HEK293 (cell line): ENCODE measurements at regions not wholly inside any gene's neighbourhood (a gene's known extent, or its start where the extent isn't known, plus 50 kb on each side); places are given as distances from the start of the nearest gene placed in this dataset.

Experiments used
- CTCF ChIA-PET: fragments of 350-600 bp; formaldehyde crosslinking; extraction: SDS; loops from one replicate; lab custom pipeline; 2021; ENCODE audit warnings: antibody characterized with exemption; lab: Yijun Ruan, JAX
- POLR2A ChIA-PET: fragments of 300-600 bp; formaldehyde crosslinking; extraction: SDS; loops from one replicate; lab custom pipeline; 2020; ENCODE audit warnings: antibody characterized with exemption, inconsistent platforms; lab: Yijun Ruan, JAX
- H3K27ac ChIP-seq: fragments of 200-500 bp; sonication (Bioruptor generic); 2 replicates; pipeline ENCODE4 v1.5.1; 2014; ENCODE audit warnings: low read depth, low read length, control low read depth, inconsistent platforms; ENCODE audit errors: extremely low read depth
- H3K36me3 ChIP-seq, 2 experiments: fragments of 200-500 bp in 1 of 2; sonication (Bioruptor generic) in 1 of 2; 1 replicate in 1 of 2; 2 replicates in 1 of 2; pipeline ENCODE4 v1.5.1; 2014 to 2017; ENCODE audit warnings: inconsistent platforms in 2 of 2, low read length in 2 of 2; ENCODE audit not compliant: control insufficient read depth in 2 of 2, insufficient read depth in 1 of 2
- H3K4me1 ChIP-seq: fragments of 200-500 bp; sonication (Bioruptor generic); 2 replicates; pipeline ENCODE4 v1.5.1; 2014; ENCODE audit warnings: mild to moderate bottlenecking, low read length, inconsistent platforms; ENCODE audit not compliant: control insufficient read depth, insufficient read depth
- H3K4me3 ChIP-seq: 2 replicates; pipeline ENCODE4 v1.5.1; 2011; ENCODE audit warnings: low read depth, mild to moderate bottlenecking, control low read depth, low read length, moderate library complexity
- H3K9me3 ChIP-seq: fragments of 200-500 bp; sonication (Bioruptor generic); 2 replicates; pipeline ENCODE4 v1.5.1; 2014; ENCODE audit warnings: low read depth, low read length, inconsistent platforms; ENCODE audit not compliant: control insufficient read depth, insufficient read depth
- GLIS1 ChIP-seq: fragments of 450-650 bp; formaldehyde crosslinking; IDR thresholded peaks from 2 replicates; pipeline ENCODE4 v1.5.1; 2016; ENCODE audit warnings: missing biosample characterization, missing genetic modification characterization
- GLIS2 ChIP-seq: fragments of 450-650 bp; formaldehyde crosslinking; IDR thresholded peaks from 2 replicates; pipeline ENCODE4 v1.5.1; 2016; ENCODE audit warnings: missing biosample characterization, missing genetic modification characterization
- KLF8 ChIP-seq: fragments of 450-650 bp; formaldehyde crosslinking; IDR thresholded peaks from 2 replicates; pipeline ENCODE4 v1.5.1; 2016; ENCODE audit warnings: missing biosample characterization, missing genetic modification characterization
- MEIS1 ChIP-seq: sonication (generic); formaldehyde crosslinking; IDR thresholded peaks from 2 replicates; pipeline ENCODE4 v1.8.1; 2022; ENCODE audit warnings: missing genetic modification reagents, mild to moderate bottlenecking, borderline replicate concordance
- ZBTB1 ChIP-seq: fragments of 450-650 bp; formaldehyde crosslinking; IDR thresholded peaks from 2 replicates; pipeline ENCODE4 v1.5.1; 2016; ENCODE audit warnings: missing biosample characterization, missing genetic modification characterization
- ZNF121 ChIP-seq: fragments of 450-650 bp; formaldehyde crosslinking; IDR thresholded peaks from 2 replicates; pipeline ENCODE4 v1.5.1; 2016; ENCODE audit warnings: missing biosample characterization, missing genetic modification characterization
- ZNF140 ChIP-seq: fragments of 450-650 bp; formaldehyde crosslinking; IDR thresholded peaks from 2 replicates; pipeline ENCODE4 v1.5.1; 2016; ENCODE audit warnings: missing biosample characterization, missing genetic modification characterization
- ZNF16 ChIP-seq: fragments of 450-650 bp; formaldehyde crosslinking; IDR thresholded peaks from 2 replicates; pipeline ENCODE4 v1.5.1; 2016; ENCODE audit warnings: low read depth, missing biosample characterization, missing genetic modification characterization
- ZNF184 ChIP-seq: fragments of 450-650 bp; IDR thresholded peaks from 2 replicates; pipeline ENCODE4 v1.5.1; 2018; ENCODE audit warnings: missing biosample characterization, mild to moderate bottlenecking, missing genetic modification characterization
- ZNF19 ChIP-seq: fragments of 450-650 bp; formaldehyde crosslinking; IDR thresholded peaks from 2 replicates; pipeline ENCODE4; 2016; ENCODE audit warnings: missing biosample characterization, missing genetic modification characterization, low read depth
- ZNF324 ChIP-seq: fragments of 450-650 bp; formaldehyde crosslinking; IDR thresholded peaks from 2 replicates; pipeline ENCODE4 v1.5.1; 2016; ENCODE audit warnings: missing biosample characterization, missing genetic modification characterization
- ZNF560 ChIP-seq: fragments of 450-650 bp; formaldehyde crosslinking; IDR thresholded peaks from 2 replicates; pipeline ENCODE4 v1.5.1; 2017; ENCODE audit warnings: missing biosample characterization, missing genetic modification characterization, borderline replicate concordance
- ZNF707 ChIP-seq: fragments of 450-650 bp; formaldehyde crosslinking; IDR thresholded peaks from 2 replicates; pipeline ENCODE4 v1.5.1; 2016; ENCODE audit warnings: missing biosample characterization, missing genetic modification characterization
- ZNF792 ChIP-seq: fragments of 450-650 bp; formaldehyde crosslinking; IDR thresholded peaks from 2 replicates; pipeline ENCODE4 v1.5.1; 2016; ENCODE audit warnings: missing biosample characterization, missing genetic modification characterization
- TF ChIP-seq, protein P1 (sequence below): fragments of 450-650 bp; formaldehyde crosslinking; IDR thresholded peaks from 2 replicates; pipeline ENCODE4; 2016; ENCODE audit warnings: missing biosample characterization, missing genetic modification characterization
- TF ChIP-seq, protein P2 (sequence below): fragments of 450-650 bp; formaldehyde crosslinking; conservative IDR thresholded peaks from 2 replicates; pipeline ENCODE4 v1.5.1; 2016; ENCODE audit warnings: low read depth, missing biosample characterization, missing genetic modification characterization
- TF ChIP-seq, protein P3 (sequence below): fragments of 450-650 bp; formaldehyde crosslinking; IDR thresholded peaks from 2 replicates; pipeline ENCODE4 v1.5.1; 2016; ENCODE audit warnings: missing biosample characterization, missing genetic modification characterization, borderline replicate concordance
- TF ChIP-seq, protein P4 (sequence below): fragments of 450-650 bp; formaldehyde crosslinking; IDR thresholded peaks from 2 replicates; pipeline ENCODE4 v1.5.1; 2017; ENCODE audit warnings: missing biosample characterization, missing genetic modification characterization
- TF ChIP-seq, protein P5 (sequence below): fragments of 450-650 bp; formaldehyde crosslinking; IDR thresholded peaks from 2 replicates; pipeline ENCODE4 v1.5.1; 2016; ENCODE audit warnings: missing biosample characterization, missing genetic modification characterization, borderline replicate concordance

DNA sequence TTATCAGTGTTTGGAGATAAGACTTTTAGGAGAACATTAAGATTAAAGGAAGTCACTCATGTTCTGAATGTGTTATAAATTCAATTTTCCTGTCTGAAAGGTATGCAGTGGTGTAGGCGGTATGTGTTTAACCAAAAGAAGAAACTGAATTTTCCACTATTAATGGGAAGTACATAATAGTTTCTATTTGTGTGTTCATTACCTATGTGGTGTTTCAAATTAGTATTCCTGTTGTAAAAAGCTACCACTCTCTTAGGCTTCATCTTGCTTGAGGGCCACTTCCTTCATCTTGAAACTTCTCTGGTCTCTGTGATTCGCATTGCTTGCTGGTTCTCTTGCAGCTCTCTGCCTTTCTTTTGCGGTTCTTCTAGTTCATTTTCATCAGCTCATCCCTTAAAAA, 123.4 kb downstream of the HLX start:
- H3K4me1 ChIP-seq = no peaks in the 10 kb centered on the region
- H3K9me3 ChIP-seq = no peaks in the 10 kb centered on the region
- H3K27ac ChIP-seq = no peak overlapping the region
- no peak overlapping the region for H3K4me3 ChIP-seq
- no peaks in the 10 kb centered on the region for H3K36me3 ChIP-seq
- TF ChIP-seq, protein P1, sequence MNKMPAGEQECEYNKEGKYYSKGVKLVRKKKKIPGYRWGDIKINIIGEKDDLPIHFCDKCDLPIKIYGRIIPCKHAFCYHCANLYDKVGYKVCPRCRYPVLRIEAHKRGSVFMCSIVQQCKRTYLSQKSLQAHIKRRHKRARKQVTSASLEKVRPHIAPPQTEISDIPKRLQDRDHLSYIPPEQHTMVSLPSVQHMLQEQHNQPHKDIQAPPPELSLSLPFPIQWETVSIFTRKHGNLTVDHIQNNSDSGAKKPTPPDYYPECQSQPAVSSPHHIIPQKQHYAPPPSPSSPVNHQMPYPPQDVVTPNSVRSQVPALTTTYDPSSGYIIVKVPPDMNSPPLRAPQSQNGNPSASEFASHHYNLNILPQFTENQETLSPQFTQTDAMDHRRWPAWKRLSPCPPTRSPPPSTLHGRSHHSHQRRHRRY = no peak
- TF ChIP-seq, protein P2, sequence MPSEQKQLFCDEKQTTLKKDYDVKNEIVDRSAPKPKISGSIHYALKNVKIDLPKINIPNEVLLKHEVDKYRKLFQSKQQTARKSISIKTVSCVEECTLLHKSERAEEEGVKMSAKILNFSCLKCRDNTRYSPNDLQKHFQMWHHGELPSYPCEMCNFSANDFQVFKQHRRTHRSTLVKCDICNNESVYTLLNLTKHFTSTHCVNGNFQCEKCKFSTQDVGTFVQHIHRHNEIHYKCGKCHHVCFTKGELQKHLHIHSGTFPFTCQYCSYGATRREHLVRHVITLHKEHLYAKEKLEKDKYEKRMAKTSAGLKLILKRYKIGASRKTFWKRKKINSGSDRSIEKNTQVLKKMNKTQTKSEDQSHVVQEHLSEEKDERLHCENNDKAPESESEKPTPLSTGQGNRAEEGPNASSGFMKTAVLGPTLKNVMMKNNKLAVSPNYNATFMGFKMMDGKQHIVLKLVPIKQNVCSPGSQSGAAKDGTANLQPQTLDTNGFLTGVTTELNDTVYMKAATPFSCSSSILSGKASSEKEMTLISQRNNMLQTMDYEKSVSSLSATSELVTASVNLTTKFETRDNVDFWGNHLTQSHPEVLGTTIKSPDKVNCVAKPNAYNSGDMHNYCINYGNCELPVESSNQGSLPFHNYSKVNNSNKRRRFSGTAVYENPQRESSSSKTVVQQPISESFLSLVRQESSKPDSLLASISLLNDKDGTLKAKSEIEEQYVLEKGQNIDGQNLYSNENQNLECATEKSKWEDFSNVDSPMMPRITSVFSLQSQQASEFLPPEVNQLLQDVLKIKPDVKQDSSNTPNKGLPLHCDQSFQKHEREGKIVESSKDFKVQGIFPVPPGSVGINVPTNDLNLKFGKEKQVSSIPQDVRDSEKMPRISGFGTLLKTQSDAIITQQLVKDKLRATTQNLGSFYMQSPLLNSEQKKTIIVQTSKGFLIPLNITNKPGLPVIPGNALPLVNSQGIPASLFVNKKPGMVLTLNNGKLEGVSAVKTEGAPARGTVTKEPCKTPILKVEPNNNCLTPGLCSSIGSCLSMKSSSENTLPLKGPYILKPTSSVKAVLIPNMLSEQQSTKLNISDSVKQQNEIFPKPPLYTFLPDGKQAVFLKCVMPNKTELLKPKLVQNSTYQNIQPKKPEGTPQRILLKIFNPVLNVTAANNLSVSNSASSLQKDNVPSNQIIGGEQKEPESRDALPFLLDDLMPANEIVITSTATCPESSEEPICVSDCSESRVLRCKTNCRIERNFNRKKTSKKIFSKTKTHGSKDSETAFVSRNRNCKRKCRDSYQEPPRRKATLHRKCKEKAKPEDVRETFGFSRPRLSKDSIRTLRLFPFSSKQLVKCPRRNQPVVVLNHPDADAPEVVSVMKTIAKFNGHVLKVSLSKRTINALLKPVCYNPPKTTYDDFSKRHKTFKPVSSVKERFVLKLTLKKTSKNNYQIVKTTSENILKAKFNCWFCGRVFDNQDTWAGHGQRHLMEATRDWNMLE = no peak
- TF ChIP-seq ZNF140 (tag by site-specific recombination) = no peak
- TF ChIP-seq ZNF19 (tag by site-specific recombination) = no peak
- no peak for TF ChIP-seq ZNF16
- no peak for TF ChIP-seq ZNF184 (tag by site-specific recombination)
- TF ChIP-seq, protein P3, sequence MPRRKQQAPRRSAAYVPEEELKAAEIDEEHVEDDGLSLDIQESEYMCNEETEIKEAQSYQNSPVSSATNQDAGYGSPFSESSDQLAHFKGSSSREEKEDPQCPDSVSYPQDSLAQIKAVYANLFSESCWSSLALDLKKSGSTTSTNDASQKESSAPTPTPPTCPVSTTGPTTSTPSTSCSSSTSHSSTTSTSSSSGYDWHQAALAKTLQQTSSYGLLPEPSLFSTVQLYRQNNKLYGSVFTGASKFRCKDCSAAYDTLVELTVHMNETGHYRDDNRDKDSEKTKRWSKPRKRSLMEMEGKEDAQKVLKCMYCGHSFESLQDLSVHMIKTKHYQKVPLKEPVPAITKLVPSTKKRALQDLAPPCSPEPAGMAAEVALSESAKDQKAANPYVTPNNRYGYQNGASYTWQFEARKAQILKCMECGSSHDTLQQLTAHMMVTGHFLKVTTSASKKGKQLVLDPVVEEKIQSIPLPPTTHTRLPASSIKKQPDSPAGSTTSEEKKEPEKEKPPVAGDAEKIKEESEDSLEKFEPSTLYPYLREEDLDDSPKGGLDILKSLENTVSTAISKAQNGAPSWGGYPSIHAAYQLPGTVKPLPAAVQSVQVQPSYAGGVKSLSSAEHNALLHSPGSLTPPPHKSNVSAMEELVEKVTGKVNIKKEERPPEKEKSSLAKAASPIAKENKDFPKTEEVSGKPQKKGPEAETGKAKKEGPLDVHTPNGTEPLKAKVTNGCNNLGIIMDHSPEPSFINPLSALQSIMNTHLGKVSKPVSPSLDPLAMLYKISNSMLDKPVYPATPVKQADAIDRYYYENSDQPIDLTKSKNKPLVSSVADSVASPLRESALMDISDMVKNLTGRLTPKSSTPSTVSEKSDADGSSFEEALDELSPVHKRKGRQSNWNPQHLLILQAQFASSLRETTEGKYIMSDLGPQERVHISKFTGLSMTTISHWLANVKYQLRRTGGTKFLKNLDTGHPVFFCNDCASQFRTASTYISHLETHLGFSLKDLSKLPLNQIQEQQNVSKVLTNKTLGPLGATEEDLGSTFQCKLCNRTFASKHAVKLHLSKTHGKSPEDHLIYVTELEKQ (tag by site-specific recombination) = no peak
- no peak for TF ChIP-seq ZNF324 (tag by site-specific recombination)
- no peak for TF ChIP-seq ZBTB1 (tag by site-specific recombination)
- TF ChIP-seq GLIS2 = no peak
- TF ChIP-seq ZNF560 (tag by site-specific recombination) = no peak
- TF ChIP-seq KLF8 (tag by site-specific recombination) = no peak
- TF ChIP-seq, protein P4, sequence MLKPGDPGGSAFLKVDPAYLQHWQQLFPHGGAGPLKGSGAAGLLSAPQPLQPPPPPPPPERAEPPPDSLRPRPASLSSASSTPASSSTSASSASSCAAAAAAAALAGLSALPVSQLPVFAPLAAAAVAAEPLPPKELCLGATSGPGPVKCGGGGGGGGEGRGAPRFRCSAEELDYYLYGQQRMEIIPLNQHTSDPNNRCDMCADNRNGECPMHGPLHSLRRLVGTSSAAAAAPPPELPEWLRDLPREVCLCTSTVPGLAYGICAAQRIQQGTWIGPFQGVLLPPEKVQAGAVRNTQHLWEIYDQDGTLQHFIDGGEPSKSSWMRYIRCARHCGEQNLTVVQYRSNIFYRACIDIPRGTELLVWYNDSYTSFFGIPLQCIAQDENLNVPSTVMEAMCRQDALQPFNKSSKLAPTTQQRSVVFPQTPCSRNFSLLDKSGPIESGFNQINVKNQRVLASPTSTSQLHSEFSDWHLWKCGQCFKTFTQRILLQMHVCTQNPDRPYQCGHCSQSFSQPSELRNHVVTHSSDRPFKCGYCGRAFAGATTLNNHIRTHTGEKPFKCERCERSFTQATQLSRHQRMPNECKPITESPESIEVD (tag by site-specific recombination) = no peak
- TF ChIP-seq ZNF792 = no peak
- no peak for TF ChIP-seq ZNF707
- TF ChIP-seq MEIS1 (CRISPR knock-in tag) = no peak
- TF ChIP-seq, protein P5, sequence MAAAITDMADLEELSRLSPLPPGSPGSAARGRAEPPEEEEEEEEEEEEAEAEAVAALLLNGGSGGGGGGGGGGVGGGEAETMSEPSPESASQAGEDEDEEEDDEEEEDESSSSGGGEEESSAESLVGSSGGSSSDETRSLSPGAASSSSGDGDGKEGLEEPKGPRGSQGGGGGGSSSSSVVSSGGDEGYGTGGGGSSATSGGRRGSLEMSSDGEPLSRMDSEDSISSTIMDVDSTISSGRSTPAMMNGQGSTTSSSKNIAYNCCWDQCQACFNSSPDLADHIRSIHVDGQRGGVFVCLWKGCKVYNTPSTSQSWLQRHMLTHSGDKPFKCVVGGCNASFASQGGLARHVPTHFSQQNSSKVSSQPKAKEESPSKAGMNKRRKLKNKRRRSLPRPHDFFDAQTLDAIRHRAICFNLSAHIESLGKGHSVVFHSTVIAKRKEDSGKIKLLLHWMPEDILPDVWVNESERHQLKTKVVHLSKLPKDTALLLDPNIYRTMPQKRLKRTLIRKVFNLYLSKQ = no peak
- no peak for TF ChIP-seq ZNF121 (tag by site-specific recombination)
- TF ChIP-seq GLIS1 = no peak
- POLR2A ChIA-PET = no interaction called here
- CTCF ChIA-PET = no interaction called here
